PC-3 (cell line): ENCODE measurements at regions not wholly inside any gene's neighbourhood (a gene's known extent, or its start where the extent isn't known, plus 50 kb on each side); places are given as distances from the start of the nearest gene placed in this dataset.

Experiments used
- CTCF ChIP-seq: fragments of 300-600 bp; sonication (generic); conservative IDR thresholded peaks from 2 replicates; pipeline ENCODE4 v1.5.1; 2017; ENCODE audit warnings: antibody characterized with exemption, low read depth, mild to moderate bottlenecking, low read length
- EZH2phosphoT487 ChIP-seq: fragments of 300-600 bp; sonication (generic); IDR thresholded peaks from 2 replicates; pipeline ENCODE4 v1.6.1; 2018; ENCODE audit warnings: mild to moderate bottlenecking, antibody characterized with exemption, low read length, borderline replicate concordance

DNA sequence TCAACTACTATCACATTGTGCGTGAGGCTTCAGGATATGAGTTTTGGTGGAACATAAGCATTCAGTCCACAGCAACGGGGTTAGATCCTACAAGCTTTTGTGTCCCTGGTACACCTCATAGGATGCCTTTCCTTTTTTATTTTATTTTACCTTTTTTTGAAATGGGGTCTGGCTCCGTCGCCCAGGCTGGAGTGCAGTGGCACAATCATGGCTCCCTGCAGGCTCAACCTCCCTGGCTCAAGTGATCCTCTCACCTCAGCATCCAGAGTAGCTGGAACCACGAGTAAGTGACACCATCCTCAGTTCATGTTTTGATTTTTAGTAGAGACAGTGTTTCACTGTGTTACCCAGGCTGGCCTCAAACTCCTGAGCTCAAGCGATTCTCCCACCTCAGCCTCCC, 86.0 kb upstream of the RAI14 start:
- TF ChIP-seq CTCF (no peak), EZH2phosphoT487 (no peak)
